H4 (cell line): ENCODE measurements at regions not wholly inside any gene's neighbourhood (a gene's known extent, or its start where the extent isn't known, plus 50 kb on each side); places are given as distances from the start of the nearest gene placed in this dataset.

Source experiments
- DNase-seq: peaks from one replicate; pipeline ENCODE4 v3.0.0-alpha.2; 2015; ENCODE audit warnings: low spot score

DNA sequence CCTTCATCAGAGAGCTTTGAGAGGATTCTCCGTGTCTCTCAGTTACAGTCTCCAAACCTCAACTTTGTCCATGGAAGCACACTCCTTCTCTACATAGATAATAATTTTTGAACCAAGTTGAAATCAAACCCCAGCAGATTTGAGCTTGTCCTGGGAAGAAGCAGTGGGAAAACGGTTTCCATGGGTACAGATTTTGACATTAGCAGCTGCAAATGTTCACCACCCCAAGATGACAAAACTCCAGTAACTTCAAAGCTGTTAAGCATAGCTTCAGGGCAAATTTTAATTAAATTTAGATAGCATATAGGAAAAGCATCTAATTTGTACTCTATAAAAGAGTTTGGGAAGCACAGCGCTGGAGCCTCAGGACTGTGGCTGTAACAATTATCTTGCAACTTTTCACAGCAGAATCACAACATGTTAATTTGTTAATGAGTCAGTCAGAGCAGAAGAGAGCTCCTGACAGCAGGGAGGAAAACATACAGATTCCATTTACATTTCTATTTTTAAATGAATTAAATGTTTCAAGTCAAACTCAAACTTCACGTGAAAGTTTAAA lies 240.7 kb downstream of the BMP7 start:
- DNase-seq: no peak

DNA sequence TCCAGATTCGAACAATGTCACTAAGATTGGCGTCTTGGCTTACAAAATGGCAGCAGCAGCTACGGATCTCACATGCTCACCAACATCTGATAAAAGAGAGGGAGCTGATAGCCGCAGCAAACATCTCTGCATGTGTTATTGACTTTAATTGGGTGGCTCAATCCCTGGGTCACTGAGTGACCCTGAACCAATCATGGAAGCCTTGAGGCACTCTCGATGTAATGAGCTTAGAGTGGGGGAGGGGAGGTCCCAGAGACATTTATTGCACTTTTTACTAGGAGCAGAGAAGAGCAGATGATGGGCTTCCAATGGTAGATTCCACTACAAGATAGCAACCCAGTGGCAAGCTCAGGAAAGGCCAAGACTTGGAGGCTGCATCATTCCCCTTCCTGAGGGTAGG lies 238.7 kb downstream of the BMP7 start:
- DNase-seq: no peak

DNA sequence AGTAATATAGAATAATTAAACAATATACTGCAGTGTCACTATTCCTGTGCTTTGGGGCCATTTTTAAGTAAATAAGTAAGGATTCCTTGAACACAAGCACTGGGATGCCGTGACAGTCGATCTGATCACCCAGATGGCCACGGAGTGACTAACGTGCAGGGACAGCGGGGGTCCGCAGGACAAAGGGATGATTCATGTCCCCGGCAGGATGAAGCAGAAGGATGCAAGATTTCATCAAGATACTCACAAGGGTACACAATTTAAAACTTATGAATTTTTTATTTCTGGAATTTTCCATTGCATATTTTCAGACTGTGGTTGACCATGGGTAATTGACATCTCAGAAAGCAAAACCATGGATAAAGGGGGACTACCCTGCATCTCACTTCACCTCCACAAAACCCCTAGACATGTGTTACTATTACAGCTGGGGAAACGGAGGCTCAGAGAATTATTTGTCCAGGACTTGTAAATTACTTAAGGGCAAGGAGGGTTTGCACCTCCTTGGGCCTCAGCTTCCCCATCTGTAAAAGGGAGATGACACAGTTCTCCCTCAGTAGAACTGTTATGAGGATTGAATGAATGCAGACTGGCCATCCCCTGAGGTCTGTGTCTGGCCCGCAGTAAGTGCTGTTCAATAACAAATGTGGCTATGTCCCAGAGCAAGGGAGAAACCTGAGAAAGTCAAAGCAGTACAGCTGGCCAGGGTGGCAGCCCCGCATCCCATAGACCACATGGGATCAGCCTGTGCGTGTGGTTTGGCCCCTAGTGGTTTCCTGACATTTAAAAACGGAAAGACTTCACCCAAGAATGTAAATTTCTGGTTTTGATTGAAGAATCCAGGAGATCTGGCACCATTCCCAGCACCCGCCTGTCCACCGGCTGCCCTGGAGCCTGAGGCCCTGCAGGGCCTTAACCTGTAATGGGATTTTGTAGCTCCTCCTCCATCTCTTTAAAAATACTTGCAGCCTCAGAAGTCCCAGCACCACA lies 235.5 kb downstream of the BMP7 start:
- DNase-seq: peak; percentile 94

DNA sequence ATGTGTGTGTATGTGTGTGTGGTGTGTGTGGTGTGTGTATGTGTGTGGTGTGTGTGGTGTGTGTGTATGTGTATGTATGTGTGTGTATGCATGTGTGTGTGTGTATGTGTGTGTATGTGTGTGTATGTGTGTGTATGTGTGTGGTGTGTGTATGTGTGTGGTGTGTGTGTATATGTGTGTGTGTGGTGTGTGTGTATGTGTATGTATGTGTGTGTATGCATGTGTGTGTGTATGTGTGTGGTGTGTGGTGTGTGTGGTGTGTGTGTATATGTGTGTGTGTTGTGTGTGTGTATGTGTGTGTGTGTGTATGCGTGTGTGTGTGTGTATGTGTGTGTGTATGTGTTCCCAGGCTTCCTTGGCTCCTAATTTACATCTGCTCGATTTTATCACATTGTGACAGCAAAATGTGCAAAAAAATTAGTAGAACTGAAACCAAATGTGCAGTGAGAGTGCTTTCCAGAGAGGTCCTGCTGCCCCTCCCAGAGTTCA lies 234.5 kb downstream of the BMP7 start:
- DNase-seq: no peak

DNA sequence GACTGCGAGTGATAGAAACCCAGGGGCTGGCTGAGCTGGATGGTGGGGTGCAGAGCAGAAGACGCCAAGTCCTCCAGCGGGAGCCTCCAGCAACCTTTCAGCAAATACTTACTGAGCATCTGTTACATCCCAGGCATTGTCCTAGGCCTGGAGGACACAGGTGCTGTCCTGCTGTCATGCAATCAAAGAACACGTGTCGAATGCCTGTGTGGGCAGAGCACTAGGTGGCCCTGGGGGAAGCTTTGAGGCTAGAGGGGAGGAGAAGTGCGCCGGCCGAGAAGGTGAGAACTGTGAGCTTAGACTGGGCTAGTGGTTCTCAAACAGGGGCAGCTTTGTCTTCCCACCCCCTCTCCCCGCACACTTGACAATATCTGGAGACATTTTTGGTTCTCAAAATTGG lies 233.6 kb downstream of the BMP7 start:
- no peak for DNase-seq

DNA sequence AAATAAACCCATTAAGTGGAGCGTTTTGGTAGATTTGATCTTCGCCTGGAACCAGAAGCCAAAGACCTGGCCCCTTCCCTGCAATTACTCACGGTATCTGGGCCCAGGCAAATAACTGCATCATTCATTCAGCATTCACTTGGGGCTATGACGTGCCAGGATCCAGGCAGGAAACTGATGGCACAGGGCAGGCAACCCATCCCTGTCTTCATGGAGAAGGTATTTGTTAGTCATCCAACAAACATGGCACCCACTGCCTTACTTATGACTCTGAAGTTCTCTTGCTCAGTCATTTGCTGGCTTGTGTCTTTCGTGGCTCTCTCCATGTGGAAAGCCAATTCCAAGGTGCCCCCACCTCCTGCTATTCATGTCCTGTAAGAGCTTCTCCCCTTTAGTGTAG lies 232.4 kb downstream of the BMP7 start:
- no peak for DNase-seq

DNA sequence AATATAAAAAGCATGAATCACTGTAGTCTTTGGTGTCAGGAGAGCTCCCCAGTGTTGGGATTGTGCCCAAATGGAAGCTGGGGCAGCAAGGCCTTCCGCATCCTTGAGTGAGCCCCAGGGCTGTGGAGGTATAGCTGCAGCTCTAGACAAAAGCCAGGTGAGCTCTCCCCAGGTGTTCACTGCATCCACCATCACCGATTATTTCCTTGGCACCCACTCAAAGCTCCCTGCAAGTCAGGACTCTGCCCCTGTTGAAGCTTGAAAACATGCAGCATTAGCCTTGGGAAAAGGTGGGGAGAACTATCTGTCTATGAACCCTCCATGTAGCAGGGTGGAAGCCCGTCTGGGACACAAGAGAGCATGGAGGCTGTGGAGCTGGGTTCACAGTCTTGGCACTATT lies 228.8 kb downstream of the BMP7 start:
- DNase-seq: no peak

DNA sequence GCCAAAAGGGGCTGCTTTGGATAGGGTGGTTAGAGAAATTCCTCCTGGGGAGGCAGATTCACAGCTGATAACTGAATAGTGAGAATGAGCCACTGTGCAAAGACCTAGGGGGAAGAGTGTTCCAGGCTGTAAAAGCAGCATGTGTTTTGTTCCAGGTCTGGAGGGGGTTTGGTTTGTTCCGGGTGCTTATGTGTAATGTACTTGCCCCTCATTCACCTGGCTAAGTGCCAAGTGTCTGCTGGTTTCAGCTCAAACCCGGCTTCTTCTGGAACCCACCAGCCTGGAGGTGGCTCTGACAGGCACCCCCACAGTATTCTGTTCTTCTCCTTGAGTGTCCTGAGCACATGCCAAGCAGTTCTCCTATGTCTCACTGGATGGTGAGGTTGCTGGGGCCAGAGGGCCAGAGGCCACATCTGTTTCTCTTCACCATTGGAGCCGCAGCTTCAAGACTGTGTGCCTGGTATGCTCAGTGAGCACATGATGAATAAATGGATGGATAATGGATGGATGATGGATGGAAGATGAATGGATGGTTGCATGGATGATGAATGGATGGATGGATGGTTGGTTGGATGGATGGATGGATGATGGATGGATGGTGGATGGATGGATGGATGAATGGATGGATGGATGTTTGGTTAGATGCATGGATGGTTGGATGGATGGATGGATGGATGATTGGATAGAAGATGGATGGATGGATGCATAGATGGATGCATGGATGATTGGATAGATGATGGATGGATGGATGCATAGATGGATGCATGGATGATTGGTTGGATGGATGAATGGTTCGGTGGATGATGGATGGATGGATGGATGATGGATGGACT lies 227.6 kb downstream of the BMP7 start:
- DNase-seq: no peak

DNA sequence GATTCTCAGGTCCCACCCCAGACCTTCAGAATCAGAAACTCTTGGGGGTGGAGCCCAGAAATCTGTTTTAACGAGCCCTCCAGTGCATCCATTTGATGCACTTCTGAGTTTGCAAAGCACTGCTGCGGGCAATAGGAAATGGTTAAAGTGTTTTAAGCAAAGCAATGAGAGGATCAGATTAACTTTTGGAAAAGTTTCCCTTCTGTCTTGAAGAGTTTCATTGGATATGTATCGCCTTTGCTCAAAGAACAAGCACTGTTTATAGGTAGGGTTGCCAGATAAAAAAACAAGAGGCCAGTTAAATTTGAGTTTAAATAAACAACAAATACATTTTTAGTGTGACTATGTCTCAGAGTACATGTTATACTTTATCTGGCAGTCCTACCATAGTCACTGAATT lies 226.0 kb downstream of the BMP7 start:
- DNase-seq: peak; percentile 46

DNA sequence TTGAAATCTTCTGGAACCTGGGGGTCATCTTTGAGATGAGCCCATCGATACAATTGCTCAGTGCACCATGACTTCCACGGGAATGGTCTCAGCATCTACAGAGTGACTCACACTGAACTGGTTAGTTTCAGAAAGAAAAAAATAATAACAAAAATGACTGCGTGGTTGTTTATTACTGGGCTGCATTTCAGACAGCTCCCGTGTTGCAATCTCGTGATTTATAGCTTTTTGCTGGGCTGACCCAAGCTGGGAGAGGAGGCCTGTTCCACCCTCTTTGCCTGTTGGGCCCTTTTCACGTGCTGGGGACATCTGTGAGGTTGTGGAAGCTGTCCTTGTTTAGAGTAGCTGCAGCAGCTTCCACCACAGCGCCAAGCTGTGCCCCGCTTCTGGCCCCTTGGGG lies 225.5 kb downstream of the BMP7 start:
- peak; percentile 74 for DNase-seq

DNA sequence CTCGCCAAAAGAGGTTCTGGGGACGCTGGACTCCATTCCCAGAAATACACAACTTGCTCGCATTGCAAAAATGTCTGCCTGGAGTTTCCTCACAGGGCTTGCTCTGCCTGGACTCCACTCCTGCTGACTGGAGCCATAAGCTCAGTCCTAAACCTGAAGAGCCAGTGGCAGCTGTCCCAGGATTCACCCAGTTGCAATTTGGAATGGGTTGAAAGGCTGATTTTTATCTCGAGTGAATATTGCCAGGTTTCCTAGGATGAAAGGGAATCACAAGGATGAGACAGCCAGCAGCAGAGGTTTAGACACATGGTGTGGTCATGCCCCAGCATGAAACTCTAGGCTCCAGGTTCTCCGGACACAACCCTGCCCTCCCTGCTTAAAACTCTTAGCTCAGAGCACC lies 223.3 kb downstream of the BMP7 start:
- no peak for DNase-seq

DNA sequence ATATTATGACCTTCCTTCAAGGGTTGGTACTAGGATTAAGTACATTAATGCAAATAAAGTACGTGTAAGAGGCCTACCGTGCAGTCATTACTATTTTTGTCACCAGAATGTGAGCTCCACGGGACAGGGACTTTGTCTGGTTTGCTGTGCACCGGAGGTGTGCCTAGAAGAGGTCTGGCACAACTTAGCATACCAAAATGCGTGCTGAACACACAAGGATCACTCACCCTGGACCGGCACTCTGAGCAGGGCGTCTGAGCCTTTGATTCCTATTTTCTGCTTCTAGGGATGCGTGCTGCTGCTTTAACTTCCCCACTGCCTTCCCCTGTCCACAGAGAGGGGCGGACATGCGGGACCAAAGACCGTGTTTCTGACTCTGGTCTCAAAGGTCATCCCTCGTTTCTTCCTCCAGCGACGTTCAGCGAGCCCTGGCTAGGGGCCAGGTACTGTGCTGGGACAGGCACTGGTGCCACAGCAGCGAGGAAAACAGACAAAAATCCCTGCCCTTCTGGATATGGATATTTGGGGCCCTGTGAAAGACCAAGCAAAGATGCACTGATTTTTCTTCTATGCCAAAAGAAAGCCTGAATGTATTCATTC lies 222.7 kb downstream of the BMP7 start:
- no peak for DNase-seq

DNA sequence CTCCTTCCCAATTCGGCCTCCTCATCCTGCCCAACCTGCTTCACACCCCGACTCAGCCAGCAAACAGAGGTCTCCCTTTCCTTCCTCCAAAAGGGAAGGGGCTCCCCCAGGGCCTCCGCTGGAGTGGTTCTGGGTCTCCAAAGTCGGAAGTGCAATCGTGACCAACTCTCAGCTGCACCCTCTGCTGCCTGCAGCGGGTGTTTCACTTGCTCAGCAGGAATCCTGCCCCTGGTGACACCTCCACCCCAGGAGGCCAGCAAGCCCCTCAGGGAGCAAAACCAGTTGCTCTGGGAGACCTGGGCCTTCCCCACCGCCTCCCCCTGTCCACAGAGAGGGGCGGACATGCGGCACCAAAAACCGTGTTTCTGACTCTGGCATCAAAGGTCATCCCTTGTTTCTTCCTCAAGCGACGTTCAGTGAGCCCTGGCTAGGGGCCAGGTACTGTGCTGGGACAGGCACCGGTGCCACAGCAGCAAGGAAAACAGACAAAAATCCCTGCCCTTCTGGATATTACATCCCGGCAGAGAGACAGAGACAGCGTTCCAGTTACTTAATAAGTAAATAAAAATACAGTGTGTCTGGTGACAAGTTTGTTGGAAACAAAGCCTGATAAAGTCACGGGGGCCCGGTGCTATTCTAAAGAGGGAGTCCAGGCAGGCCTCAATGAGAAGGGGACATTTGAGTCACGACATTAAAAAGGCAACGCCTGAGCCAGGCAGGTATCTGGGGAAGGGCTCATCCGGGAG lies 219.0 kb downstream of the BMP7 start:
- DNase-seq: peak; percentile 66

DNA sequence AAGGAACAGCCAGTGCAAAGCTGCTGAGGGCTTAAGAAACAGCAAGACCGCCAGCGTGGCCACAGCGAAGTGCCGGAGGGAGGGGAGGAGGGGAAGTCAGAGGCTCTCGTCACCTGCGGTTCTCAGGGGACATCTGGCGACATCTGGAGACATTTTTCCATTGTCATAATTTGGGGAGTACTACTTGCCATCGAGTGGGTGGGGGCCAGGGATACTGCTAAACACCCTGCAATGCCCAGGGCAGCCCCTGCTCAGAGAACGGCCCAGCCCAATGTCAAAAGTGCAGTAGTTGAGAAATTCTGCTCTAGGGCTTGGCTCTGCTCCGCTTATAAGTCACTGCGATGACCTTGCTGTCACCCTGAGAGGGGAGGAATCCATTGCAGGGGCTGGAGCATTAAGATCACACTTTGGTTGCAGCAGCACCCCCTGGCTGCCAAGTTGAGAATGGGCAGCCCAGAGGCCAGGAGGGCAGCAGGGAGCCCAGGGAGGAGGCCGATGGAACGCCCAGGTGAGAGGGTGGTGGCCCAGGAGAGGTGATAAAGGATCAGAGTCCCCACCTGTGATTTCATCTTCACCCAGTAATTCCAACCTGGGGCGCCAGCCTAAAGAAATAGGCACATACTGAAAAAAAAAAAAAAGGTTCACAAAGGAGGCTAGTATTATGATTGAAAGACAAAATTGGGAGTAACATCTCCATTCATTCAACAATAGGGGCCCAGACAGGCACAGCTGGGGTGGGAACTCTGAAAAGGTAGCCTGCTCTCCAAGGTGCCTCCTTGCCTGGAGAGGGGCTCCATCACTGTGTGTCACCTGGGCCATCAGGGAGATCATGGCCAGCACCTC lies 218.2 kb downstream of the BMP7 start:
- DNase-seq: peak; percentile 90

DNA sequence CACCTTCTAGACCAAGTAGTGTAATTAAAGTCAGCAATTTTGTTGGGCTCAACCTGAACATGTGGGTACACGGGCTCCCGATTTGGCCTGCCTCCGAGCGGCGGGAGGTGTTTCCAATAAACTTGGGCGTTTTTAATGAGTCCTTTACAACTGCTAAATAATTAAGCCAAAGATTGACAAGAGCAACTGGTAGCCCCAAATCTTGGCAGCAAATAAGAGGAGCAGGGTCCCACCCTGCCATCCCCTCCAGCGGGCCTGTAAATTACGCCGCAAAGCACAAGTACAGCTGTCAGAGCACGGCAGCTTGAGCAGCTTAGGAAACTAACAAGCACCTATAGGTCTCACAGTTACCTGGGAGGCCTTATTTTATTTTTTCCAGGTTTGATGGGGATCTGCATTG lies 217.1 kb downstream of the BMP7 start:
- DNase-seq: no peak

DNA sequence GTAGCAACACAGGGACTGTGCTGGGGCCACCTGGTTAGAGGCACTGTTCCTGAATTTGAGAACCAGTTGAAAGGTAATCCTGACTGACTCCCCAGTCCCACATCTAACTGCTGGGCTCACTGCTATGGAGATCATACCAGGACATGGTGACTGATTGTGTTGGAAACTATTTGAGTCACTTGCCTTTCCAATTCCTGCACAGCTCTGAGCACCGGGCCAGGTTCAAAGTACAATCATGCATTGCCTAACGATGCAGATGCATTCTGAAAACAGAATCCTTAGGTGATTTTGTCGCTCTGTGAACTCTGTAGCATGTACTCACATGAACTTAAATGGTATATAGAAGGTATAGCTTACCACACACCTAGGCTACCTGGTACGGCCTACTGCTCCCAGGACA lies 215.3 kb downstream of the BMP7 start:
- no peak for DNase-seq

DNA sequence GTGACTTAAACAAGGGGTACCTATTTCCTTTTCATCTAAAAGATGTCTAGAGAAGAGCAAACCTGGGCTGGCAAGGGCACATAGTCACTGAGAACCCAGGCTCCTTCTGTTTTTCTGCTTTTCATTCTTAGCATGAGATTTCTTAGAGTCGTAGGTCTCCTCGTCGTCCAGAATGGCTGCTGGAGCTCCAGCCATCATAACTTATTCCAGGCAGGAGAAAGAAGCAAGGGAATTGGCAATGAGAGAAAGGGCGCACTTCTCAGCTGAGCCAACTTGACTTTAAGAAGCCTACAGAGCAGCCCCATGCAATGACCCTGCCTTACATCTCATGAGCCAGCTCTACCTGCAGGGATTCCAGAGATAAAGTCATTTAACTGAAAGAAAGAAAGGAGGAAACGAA lies 213.4 kb downstream of the BMP7 start:
- no peak for DNase-seq

DNA sequence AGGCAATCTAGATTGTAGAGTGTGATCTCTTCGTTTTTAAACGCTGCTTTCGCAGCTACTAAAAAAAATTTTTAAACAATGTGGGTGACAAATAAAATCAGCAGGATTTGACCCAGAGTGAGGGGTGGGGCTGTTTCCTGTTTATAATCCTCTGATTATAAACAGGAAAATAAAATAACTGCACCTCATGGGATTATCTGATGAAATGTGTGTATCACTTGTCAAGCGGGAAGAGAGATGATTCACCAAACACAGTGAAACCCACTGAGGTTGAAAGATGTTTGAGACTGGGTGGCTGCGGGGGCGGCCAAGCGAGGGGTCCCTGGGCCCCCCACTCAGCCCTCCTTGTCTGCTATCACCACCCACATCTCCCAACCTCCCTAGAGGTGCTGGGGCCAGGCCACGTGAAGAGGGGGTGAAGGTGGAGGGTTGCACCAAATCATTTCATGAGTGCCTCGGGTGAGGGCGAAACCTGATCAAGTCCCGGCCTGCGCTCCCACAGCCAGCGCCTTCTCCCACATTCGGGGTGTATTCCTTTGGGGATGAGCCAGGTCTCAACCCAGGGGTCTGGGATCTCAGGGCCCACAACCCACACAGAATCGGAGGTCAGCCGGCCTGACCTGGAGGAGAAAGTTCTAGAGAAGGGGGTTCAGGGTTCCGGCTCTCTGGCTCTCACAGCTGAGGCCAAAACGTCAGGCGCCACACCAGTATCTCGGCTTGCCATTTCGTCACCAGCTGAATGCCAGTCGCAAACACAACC lies 212.5 kb downstream of the BMP7 start:
- no peak for DNase-seq

DNA sequence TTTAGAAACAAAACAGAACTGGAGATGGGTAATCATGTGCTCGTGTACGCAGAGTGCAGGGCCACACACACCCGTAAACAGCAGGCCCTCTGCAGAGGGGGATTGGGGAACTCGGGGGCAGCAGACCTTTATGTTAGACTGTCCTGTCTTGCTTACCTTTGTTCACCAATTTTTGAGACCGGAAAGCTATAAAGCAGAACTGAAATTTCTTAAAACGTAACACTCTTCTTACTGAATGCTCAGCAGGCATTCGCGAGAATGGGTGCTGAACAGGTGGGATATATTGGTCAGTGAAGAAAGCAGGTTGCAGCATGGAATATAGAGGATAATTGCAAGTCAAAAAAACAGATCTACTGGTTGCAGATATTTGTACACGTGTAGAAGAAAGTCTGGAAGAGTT lies 211.1 kb downstream of the BMP7 start:
- no peak for DNase-seq

DNA sequence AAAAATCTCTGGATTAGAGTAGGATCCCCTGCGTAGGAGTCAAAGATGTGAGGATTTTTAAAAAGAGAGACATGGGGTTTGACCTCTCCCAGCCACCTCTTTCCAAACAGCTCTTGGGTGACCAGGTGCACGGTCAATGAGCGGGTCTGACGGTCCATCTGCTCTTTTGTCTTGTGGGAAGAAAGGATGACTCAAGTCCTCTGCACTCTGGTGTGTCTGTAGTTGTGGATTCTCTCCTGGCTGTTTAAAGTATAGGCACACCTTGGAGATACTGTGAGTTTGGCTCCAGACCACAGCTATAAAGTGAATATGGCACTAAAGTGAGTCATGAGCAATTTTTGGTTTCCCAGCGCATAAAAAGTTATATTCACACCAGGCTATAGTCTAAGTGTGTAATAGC lies 209.8 kb downstream of the BMP7 start:
- DNase-seq: no peak
